GM19463 (cell line): ENCODE measurements at regions not wholly inside any gene's neighbourhood (a gene's known extent, or its start where the extent isn't known, plus 50 kb on each side); places are given as distances from the start of the nearest gene placed in this dataset.
"Not testable (repeated sequence)": the region's sequence is repeated elsewhere in the genome, so short reads cannot be mapped to it uniquely, and the experiment has no call there.

Source experiments
- ATAC-seq: cut with Tn5 transposase; IDR thresholded peaks from one replicate; pipeline ENCODE4 v1.9.1; 2021; ENCODE audit warnings: mild to moderate bottlenecking, moderate library complexity; ENCODE audit not compliant: unreplicated experiment

DNA sequence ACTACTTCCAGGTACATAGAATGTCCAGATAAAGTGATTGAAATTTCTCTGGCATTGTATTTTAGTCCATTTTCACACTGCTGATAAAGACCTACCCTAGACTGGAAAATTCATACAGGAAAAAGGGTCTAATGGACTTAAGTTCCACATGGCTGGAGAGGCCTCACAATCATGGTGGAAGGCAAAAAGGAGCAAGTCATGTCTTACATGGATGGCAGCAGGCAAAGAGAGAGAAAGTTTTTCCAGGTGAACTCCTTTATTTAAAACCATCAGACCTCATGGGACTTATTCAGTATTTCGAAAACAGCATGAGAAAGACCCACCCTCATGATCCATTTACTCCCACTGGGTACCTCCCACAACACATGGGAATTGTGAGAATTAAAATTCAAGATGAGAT, 1359.7 kb upstream of the RAG2 start:
- no peak for ATAC-seq

DNA sequence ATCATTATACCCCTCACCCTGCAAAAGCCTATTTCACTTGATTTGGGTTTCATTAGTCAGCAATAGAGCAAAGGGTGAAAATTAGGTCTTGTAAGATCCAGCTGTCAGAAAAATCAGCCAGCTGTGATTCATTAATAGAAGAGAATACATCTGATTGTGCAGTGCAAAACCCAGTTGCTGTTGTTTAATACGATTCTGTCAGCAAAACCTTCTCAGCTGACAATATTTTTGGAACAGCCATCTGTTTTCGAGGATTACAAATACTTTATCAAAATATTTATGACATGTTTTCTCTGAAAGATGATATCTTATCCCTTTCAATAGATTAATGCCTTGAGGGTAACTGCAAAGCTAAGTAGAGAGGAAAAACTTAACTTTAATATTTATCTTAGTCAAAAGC, 1354.0 kb upstream of the RAG2 start:
- ATAC-seq: no peak

DNA sequence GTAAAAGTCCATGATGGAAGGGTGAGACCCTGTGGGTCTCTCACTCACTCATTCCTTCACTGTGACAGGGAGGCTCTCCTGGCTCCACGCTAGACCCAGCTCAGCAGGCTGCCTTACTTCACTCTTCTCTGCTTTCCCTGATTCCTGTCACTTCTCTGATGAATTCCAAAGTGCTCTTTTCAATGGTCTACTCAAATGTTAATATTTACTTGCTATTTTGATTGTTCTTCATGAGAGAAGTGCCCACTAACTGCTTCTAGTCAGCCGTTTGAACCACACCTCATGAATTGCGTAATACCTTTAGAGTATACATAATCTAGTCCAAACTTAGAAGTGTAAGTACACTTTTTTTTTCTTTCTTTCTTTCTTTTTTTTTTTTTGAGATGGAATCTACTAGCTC, 1350.2 kb upstream of the RAG2 start:
- ATAC-seq: no peak

DNA sequence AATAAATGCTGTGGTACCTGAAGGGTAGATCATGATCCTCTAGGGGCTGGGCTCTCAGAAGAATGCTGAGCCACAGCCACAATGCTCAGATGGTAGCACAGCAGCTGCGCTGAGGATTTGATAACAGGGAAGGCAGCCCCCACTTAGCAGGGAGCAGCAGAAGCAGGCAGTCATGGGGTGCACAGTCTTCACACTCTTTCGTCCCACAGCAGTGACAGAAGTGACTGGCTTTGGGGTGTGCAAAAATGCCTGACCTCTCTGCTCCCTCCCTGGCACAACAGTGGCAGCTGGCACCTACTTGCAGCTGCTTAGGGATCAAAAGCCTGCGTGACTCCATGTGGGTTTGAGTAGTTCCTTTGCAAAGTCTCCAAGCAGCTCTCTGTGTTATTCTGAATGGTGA, 1349.8 kb upstream of the RAG2 start:
- no peak for ATAC-seq

DNA sequence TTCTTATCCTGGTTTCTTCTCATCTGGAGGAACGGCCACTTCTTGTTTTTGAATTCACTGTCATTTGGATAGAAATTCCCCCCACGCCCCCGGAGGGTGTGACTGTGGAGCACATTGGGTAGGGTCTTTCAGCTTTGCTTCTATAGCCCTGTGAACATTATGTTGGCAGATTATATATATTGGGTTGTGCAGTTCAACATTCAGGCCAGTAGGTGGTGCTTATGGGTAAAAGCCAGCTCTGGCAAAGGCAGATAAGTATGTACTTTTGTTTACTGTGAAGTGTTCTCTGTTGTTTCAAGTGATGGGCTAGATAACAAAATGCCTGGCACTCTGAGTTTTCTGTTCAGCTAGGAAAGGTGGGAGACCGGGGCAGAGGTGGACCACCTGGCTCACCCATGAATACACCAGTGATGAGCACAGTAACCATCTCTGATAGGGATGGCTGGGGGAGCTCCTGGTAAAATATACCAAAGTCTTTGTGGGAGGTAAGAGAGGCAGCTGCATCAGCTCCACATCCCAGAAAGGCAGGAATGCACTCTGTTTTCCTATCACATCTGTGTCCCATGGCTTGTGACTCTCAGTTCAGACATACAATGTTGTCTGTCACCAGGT, 1348.2 kb upstream of the RAG2 start:
- peak; percentile 65 for ATAC-seq

DNA sequence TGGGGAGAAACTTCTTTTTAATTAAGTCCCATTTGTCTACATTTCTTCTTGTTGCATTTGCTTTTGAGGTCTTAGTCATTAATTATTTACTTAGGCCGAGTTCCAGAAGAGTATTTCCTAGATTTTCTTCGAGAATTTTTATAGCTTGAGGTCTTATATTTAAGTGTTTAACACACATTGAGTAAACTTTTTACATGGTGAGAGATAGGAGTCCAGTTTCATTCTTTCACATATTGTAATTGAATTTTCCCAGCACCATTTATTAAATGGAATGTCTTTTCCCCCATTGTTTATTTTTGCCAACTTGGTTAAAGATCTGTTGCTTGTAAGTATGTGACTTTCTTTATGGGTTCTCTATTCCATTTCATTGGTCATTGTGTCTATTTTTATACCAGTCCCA, 1344.0 kb upstream of the RAG2 start:
- no peak for ATAC-seq

DNA sequence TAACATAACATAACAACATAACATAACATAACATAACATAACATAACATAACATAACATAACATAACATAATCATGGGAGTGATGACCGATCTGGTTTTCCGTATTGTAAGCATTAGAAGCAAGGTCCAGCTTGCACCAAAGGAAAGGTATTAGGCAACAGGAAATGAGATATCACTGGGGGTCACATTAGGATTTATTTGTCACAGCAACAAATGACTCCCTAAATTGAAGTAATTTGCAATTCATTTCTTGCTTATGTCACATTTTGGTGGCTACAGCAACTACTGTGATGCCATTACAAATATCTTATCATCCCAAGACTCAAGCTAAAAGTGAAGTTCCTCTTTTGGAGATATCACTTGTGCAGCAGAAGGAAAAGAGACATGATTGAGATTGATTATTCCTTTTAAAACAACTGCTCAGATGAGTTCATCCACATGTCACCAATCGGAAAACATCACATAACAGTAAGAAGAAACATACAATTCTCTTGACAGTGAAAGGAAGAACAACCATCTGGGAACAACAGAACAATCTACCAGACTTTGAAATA, 1331.1 kb upstream of the RAG2 start:
- no peak for ATAC-seq

DNA sequence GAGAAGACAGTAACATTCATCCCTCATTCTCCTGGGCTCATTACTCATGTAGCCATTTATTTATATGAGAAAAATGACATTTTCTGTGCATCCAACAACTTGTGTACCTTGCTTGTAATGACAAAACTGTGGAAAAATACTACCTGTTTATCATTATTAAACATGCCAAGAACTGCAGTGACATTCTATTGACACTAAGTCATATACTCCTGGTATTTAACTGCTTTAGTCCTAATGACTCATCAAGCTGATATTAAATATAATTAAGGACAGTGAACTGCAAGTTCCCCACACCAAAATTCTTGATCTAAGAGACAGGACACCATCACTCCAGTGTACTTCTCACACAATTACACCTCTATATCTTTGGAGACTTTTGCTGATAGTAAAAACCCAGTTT, 1328.7 kb upstream of the RAG2 start:
- ATAC-seq: no peak

DNA sequence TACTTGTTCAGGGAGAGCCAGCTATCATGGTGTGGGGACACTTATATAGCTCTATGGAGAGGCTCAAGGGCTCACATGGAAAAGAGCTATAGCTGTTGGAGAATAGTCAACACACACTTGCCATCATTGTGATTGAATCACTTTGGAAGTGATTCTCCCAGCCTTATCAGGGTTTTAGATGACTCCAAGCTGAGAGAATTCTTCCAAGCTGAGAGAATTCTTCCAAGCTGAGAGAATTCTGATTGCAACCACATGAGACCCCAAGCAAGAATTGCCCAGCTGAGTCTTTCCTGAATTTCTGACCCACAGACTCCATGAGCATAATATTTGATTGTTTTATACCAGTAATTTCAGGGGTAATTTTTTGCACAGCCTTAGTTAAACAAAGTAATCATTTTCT, 1318.3 kb upstream of the RAG2 start:
- no peak for ATAC-seq

DNA sequence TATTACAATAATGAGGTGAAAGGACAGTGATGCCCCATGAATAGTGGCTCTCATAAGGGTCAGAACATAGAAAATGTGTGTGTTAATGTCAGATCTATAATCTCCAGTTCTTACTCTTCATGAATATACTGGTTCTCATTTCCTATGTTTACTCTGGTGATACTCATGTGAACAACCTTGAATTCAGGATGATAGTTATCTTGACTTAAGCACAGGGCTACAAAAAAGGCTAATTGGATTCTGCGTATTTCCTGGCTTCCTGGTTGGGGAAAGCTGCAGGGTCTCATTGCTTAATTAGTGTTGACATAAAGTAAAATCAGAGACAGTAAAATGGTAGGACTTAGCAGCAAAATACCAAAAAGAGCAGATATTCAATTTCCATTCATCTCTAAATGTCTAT, 1316.8 kb upstream of the RAG2 start:
- ATAC-seq: no peak

DNA sequence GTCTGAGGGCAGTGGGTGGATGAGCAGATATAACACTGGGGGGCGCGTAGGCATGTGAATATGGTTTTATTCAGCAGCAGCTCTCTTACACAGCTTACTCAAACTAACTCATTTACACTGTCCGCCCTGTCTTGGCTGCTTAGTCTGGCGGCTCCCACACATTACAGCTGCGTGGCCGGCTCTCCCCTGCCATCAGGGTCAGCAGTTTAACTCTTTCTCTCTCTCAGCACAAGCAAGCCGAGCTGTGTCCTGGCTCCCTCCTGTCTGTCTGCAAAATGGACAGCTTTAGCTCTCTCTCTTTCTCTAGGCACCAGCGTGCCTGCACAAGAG, 1310.1 kb upstream of the RAG2 start:
- ATAC-seq: no peak

DNA sequence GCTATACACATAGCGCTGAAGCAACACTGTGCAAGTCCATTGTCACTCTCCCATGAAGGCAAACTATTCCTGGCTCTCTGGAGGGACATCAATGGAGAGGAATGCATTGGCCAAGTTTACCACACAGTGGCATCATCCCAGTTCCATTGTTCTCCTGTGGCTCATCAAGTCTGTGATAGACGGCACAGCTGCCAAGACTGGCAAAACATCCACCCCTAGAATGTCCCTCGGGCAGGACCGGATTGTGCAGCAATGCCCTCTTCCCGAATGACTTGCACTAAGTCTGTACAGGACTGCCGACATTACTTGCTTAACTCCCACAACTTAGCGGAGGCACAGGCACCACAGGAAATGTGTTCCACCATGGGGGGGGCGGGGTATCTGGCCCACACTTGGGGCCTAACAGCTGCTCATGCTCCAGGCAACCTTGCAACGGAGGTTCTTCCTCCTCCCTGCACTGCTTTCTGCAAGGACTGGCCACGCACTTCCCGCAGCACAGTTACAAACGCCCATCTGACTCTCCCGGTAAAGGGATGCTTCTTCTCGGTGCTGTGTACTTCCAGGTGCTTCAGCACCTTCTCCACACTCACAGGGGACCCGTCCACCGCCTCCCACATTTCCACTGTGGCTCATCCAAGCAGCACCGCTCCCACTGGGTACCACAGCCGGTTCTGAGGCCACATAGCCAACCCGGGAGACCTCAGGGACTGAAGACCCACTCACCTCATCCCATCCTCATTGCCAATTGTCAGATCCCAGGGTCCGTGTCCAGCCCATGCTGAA, 1309.6 kb upstream of the RAG2 start:
- no peak for ATAC-seq

DNA sequence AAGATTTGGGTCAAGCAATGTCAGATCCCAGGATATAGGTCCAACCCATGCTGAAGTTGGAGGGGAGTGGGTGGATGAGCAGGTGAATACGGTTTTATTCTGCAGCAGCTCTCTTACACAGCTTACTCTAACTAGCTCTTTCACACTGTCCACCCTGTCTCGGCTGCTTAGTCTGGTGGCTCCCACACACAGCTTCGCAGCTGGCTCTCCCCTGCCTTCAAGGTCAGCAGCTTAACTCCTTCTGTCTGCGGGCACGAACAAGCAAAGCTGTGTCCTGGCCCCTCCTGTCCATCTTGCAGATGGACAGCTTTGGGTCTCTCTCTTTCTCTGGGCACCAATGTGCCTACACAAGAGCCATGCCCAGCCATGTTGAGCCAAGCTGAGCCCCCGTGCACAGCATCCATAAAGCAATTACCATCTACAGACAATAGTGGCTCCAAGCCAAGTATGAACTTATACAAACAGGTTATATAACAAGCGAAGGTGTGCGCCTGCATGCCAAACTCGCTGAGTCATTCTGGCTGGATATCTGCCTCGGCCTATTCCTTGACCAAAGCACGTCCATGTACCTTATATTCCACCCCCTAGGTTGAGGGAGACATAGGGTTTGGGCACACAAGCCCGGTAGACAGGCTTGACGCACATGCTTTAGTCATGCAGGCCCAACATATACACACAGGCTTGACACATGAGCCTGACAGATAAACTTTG, 1307.8 kb upstream of the RAG2 start:
- no peak for ATAC-seq

DNA sequence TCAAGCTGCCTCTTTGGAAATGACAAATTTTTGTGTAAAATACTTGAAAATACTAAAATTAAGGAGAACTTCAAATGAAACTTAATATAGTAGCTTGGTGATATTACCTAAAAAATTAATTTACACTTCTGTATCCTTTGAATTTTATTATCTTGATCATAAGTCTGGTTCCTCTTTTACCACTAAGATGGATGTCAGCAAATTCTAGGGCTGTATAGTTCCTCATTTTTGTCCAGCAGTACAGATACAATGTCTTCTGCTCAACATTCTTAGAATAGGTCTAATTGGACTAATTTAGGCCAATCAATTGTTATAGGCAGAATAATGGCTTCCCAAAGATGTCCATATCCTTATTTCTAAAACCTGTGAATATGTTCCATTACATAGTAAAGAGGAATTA, 1298.0 kb upstream of the RAG2 start:
- ATAC-seq: no peak

DNA sequence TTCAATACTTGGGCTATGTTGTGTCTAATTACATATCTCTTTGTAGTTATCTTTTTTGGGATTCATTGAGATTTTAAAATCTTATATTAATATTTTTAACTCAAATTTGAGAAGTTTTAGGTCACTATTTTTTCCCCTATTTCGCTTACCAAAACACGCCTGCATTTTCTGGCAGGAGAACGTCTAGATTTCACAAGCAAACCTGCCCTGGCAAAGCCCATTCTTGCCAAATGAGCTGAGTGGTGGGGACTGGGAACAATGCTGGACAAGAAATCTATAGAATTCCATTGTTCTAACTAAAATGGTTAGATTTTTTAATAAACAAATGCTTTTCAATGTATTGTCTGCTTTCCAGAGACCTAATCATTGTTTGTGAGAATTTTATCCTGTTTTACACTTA, 1283.7 kb upstream of the RAG2 start:
- no peak for ATAC-seq

DNA sequence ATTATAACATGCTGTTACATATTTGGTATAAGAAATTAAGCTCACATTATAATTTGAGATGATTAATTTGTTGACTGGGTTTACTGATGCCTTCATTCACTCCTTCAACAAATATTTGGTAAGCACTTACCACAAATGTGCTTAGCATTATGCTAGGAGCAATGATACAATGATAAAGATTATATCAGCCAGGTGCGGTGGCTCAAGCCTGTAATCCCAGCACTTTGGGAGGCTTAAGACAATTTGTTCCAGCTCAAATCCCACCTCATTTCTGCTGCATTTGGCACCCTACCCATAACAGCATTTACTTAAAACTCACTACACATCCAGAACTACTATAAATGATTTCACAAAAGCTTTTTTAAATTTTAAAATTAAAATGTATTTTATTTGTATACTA, 1263.6 kb upstream of the RAG2 start:
- no peak for ATAC-seq

DNA sequence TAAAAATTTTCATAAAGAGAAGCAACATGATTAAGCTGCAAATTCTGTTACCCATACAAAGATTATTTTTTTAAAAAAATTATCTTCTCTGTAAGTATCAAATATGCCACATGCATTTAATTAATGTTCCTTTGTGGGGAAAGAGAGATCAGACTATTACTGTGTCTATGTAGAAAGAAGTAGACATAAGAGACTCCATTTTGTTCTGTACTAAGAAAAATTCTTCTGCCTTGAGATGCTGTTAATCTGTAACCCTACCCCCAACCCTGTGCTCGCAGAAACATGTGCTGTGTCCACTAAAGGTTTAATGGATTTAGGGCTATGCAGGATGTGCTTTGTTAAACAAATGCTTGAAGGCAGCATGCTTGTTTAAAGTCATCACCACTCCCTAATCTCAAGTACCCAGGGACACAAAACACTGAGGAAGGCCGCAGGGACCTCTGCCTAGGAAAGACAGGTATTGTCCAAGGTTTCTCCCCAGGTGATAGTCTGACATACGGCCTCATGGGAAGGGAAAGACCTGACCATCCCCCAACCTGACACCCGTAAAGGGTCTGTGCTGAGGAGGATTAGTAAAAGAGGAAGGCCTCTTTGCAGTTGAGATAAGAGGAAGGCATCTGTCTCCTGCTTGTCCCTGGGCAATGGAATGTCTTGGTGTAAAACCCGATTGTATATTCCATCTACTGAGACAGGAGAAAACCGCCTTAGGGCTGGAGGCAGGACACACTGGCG, 1260.9 kb upstream of the RAG2 start:
- not testable (repeated sequence) for ATAC-seq

DNA sequence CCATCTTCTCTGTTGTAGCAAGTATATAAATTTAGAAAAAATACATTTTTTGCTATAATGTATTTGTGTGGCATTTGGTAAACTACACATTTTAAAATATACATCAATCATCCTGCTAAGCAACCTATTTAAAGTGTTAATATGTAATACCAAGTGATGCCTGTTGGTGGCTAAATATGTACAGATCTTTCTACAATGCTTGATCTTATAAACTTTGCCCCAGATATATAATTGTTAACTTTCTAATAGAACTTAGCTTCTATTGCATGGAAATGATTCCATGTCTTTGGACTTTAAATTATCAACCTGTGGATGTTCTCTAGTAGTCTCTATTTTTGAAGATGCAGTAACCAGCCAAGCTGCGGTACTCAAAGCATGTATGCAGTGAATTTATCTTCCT, 1260.4 kb upstream of the RAG2 start:
- ATAC-seq: no peak

DNA sequence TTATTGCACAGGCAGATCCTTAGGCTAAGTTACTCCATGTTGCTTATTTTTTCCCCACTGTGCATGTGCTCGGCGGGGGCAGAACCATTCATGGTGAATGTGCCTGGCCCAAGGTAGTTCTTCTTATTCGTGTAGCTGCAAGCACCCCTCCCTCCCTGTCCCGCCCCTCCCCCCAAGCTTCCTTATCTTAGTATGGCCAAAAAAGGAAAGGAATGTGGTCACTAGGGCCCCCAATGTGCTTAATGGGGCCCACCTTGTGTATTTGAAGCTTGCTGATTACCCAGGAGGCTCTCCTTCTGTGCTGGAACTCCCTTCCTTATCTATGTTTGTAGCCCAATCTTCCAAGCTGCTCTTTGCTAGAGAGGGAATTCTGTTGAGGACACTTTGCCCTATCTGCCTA, 1259.7 kb upstream of the RAG2 start:
- no peak for ATAC-seq

DNA sequence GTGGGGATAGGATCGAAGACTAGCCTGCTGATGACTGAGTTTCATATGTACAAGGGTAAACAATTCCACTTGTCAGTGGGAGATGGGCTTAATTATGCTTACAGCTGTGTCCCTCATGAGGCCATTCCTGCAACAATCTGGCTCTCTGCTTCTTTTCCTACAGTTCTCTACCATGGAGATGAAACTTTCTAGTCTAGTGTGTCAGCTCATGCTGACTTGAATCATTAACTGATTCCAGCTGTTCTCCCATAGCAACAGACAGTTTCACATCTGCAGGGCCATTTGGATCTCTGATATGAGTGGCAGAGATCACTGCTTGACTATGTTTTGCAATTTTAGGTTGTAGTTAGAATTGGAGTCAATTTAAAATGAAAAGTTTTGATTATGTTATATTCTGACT, 1251.7 kb upstream of the RAG2 start:
- no peak for ATAC-seq

DNA sequence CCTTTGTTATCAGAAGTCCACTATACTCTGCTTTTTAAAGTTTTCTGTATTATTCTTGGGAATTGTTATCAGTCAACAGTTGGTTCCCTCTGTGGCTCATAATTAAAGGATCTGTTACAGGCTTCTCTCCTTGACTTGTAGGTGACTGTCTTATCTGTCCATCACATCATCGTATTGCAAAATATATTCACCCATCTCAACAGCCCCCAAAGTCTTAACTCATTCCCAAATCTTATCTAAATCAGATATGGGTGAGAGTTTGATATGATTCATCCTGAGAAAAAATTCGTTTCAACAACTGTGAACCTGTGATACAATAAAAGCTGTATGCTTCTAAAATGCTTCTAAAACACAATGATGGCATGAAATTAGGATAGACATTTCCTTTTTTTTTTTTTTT, 1245.6 kb upstream of the RAG2 start:
- no peak for ATAC-seq
